ENCODE measurements at regions not wholly inside any gene's neighbourhood (a gene's known extent, or its start where the extent isn't known, plus 50 kb on each side); places are given as distances from the start of the nearest gene placed in this dataset.

DNA sequence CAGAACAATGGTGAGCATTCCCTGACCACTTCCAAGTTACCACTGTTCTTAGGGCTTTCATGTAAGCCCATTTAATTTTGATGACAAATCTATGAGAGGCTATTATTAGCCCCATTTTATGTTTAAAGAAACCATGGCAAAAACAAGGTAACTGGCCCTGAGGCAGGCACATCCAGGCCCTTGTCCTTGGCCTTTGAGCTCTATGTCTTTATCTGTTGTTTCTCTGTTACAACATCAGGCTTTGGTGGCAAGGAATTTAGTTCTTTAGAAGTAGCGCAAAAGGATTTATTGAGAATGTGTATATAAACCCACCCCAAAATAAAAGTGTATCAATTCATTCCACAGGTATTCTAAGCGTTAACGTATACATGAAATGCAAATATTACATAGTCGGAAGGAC is 257.1 kb downstream of the HNMT start:
- H4K20me1 ChIP-seq (ENCODE audit: insufficient read depth, low read length), result no peaks in the 10 kb centered on the region
- no peak overlapping the region for H3K4me3 ChIP-seq (ENCODE audit: low read depth, low read length, poor library complexity, severe bottlenecking)
- no peaks in the 10 kb centered on the region for H3K36me3 ChIP-seq (ENCODE audit: insufficient read depth, low read length)
- H3K79me2 ChIP-seq (ENCODE audit: insufficient read depth, low read length), result no peaks in the 10 kb centered on the region
- H3K9ac ChIP-seq (ENCODE audit: low read length), result no peak overlapping the region
- TF ChIP-seq EZH2 (IDR thresholded peaks at IDR 0.05; ENCODE audit: borderline replicate concordance, low read length), result no peak
- TF ChIP-seq, protein P1, sequence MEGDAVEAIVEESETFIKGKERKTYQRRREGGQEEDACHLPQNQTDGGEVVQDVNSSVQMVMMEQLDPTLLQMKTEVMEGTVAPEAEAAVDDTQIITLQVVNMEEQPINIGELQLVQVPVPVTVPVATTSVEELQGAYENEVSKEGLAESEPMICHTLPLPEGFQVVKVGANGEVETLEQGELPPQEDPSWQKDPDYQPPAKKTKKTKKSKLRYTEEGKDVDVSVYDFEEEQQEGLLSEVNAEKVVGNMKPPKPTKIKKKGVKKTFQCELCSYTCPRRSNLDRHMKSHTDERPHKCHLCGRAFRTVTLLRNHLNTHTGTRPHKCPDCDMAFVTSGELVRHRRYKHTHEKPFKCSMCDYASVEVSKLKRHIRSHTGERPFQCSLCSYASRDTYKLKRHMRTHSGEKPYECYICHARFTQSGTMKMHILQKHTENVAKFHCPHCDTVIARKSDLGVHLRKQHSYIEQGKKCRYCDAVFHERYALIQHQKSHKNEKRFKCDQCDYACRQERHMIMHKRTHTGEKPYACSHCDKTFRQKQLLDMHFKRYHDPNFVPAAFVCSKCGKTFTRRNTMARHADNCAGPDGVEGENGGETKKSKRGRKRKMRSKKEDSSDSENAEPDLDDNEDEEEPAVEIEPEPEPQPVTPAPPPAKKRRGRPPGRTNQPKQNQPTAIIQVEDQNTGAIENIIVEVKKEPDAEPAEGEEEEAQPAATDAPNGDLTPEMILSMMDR (IDR thresholded peaks at IDR 0.05; ENCODE audit: low read length), result no peak
- no peaks in the 10 kb centered on the region for H3K9me2 ChIP-seq (ENCODE audit: low read depth, low read length)
- H2AFZ ChIP-seq (ENCODE audit: low read length), result no peak overlapping the region
- H3K27me3 ChIP-seq (ENCODE audit: insufficient read depth, low read length), result no peaks in the 10 kb centered on the region
- H3K9me3 ChIP-seq (ENCODE audit: low read length), result no peaks in the 10 kb centered on the region
- no peaks in the 10 kb centered on the region for H3F3A ChIP-seq (ENCODE audit: insufficient read depth, low read length)
- no peak overlapping the region for H3K4me2 ChIP-seq (ENCODE audit: low read length)
- H3K4me1 ChIP-seq (ENCODE audit: insufficient read depth, low read length, severe bottlenecking), result no peaks in the 10 kb centered on the region
- H3K27ac ChIP-seq (ENCODE audit: low read depth, low read length, poor library complexity, severe bottlenecking), result no peak overlapping the region

DNA sequence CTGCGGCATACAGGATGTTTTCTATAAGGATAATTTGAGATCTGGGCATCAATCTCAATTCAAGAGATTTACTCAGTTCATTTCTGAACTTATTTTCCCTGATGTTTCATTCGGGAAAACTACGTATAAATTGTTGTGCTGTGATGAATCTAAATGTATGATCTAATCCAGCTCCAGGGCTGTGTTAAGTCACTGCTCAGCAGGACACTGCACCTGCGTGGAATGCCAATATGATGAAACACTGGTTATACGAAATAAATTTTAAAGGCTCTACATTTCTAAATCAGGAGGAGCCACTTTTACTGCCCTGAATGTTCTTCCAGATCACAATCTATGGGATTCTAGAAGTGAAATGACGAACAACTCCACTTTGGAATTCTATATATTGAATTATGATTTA is 259.0 kb downstream of the HNMT start:
- H3K4me1 ChIP-seq (ENCODE audit: insufficient read depth, low read length, severe bottlenecking), result no peaks in the 10 kb centered on the region
- H4K20me1 ChIP-seq (ENCODE audit: insufficient read depth, low read length), result no peaks in the 10 kb centered on the region
- H3K9ac ChIP-seq (ENCODE audit: low read length), result no peak overlapping the region
- H3K4me2 ChIP-seq (ENCODE audit: low read length), result no peak overlapping the region
- no peaks in the 10 kb centered on the region for H3K27me3 ChIP-seq (ENCODE audit: insufficient read depth, low read length)
- H3K9me2 ChIP-seq (ENCODE audit: low read depth, low read length), result no peaks in the 10 kb centered on the region
- H3K4me3 ChIP-seq (ENCODE audit: low read depth, low read length, poor library complexity, severe bottlenecking), result no peak overlapping the region
- H3K27ac ChIP-seq (ENCODE audit: low read depth, low read length, poor library complexity, severe bottlenecking), result no peak overlapping the region
- H3K36me3 ChIP-seq (ENCODE audit: insufficient read depth, low read length), result no peaks in the 10 kb centered on the region
- no peaks in the 10 kb centered on the region for H3K9me3 ChIP-seq (ENCODE audit: low read length)
- no peaks in the 10 kb centered on the region for H3F3A ChIP-seq (ENCODE audit: insufficient read depth, low read length)
- H2AFZ ChIP-seq (ENCODE audit: low read length), result no peak overlapping the region
- no peaks in the 10 kb centered on the region for H3K79me2 ChIP-seq (ENCODE audit: insufficient read depth, low read length)
- no peak for TF ChIP-seq EZH2 (IDR thresholded peaks at IDR 0.05; ENCODE audit: borderline replicate concordance, low read length)
- TF ChIP-seq, protein P1 (IDR thresholded peaks at IDR 0.05; ENCODE audit: low read length), result no peak

DNA sequence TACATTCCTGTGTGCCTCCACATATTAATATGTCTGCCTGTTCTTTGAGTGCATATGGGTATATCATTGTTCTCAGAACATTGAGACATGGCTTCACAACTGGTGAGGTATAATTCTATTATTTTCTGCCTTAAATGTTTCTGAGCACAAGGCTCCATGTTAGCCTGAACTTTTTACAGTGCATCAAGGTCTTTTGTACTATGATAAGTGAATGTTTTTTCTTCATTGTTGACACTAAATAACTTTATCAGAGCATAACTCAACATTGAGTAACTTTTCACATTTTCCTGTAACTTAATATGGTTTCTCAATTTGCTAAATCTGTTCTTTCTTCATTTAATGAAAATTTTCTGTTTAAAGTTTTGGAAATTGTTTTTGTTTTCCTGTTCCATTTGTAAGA is 262.9 kb downstream of the HNMT start:
- H3K27me3 ChIP-seq (ENCODE audit: insufficient read depth, low read length), result no peaks in the 10 kb centered on the region
- H3K4me1 ChIP-seq (ENCODE audit: insufficient read depth, low read length, severe bottlenecking), result no peaks in the 10 kb centered on the region
- no peaks in the 10 kb centered on the region for H3K9me2 ChIP-seq (ENCODE audit: low read depth, low read length)
- H3K27ac ChIP-seq (ENCODE audit: low read depth, low read length, poor library complexity, severe bottlenecking), result no peak overlapping the region
- H3K9me3 ChIP-seq (ENCODE audit: low read length), result no peaks in the 10 kb centered on the region
- no peak overlapping the region for H3K4me2 ChIP-seq (ENCODE audit: low read length)
- no peak overlapping the region for H2AFZ ChIP-seq (ENCODE audit: low read length)
- no peaks in the 10 kb centered on the region for H3F3A ChIP-seq (ENCODE audit: insufficient read depth, low read length)
- no peak for TF ChIP-seq EZH2 (IDR thresholded peaks at IDR 0.05; ENCODE audit: borderline replicate concordance, low read length)
- TF ChIP-seq, protein P1 (IDR thresholded peaks at IDR 0.05; ENCODE audit: low read length), result no peak
- H3K4me3 ChIP-seq (ENCODE audit: low read depth, low read length, poor library complexity, severe bottlenecking), result no peak overlapping the region
- no peak overlapping the region for H3K9ac ChIP-seq (ENCODE audit: low read length)
- H3K36me3 ChIP-seq (ENCODE audit: insufficient read depth, low read length), result no peaks in the 10 kb centered on the region
- no peaks in the 10 kb centered on the region for H4K20me1 ChIP-seq (ENCODE audit: insufficient read depth, low read length)
- no peaks in the 10 kb centered on the region for H3K79me2 ChIP-seq (ENCODE audit: insufficient read depth, low read length)
